ENCODE measurements at regions not wholly inside any gene's neighbourhood (a gene's known extent, or its start where the extent isn't known, plus 50 kb on each side); places are given as distances from the start of the nearest gene placed in this dataset.

DNA sequence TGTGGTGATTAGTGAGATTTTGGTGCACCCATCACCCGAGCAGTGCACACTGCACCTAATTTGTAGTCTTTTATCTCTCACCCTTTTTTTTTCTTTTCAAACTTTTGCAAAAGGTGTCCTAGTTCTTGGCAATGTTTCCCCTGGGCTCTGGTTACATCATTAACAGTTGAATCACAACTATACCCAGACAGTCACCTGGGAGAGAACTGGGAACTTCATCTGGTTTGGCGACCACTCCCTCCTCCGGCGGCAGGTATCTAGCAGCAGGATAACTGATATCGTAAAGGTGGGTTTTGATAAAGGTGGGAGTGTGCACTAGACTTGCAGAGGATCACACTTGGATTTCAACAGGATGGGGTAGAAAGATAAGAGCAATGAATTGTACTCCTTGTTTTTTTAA is 140.5 kb downstream of the CHIC2 start:
- Histone ChIP-seq H3K9me3 (ENCODE audit: control insufficient read depth in 2 of 2, insufficient read depth in 1 of 2, low read depth in 1 of 2, low read length in 1 of 2) (no peaks in the 10 kb centered on the region), H3K4me1 (ENCODE audit: control insufficient read depth in 2 of 2, insufficient read depth in 2 of 2, low read length in 1 of 2) (peaks cover 0 to 24% of the 10 kb centered on the region in 2 donors), H3K27me3 (ENCODE audit: control insufficient read depth in 1 of 2, insufficient read depth in 2 of 2, low read length in 2 of 2) (no peaks in the 10 kb centered on the region), H3K27ac (ENCODE audit: low read depth in 2 of 2, low read length in 1 of 2) (peak overlapping the region in 1 of 2 donors; percentile 24), H3K4me3 (ENCODE audit: low read depth in 1 of 2, low read length in 2 of 2) (no peak overlapping the region), H3K36me3 (ENCODE audit: control insufficient read depth in 2 of 2, insufficient read depth in 2 of 2, low read length in 1 of 2) (no peaks in the 10 kb centered on the region)
- WGBS, 2 donors: 58 to 59% methylated on average over 5 of the region's 5 CpGs

DNA sequence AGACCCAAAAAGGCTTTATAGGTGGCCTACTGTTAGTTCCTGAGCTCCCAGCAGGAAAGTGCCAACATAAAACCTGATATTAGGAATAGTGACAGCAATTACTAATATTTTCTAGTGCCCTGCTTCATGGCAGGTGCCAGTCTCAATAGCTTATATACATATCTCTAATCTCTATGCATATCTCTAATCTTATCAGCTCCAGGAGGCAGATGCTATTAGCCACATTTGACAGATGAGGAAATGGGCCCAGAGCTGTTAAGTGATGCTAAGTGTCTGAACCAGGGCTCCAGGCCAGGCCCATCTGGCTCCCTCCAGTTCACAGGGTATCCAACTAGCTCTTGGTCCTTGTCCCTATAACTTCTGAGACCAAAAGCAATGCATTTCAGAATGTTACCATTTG is 142.5 kb downstream of the CHIC2 start:
- H3K27ac ChIP-seq (ENCODE audit: low read depth in 2 of 2, low read length in 1 of 2): peak overlapping the region; percentile 44 to 80
- H3K27me3 ChIP-seq (ENCODE audit: control insufficient read depth in 1 of 2, insufficient read depth in 2 of 2, low read length in 2 of 2): no peaks in the 10 kb centered on the region
- H3K36me3 ChIP-seq (ENCODE audit: control insufficient read depth in 2 of 2, insufficient read depth in 2 of 2, low read length in 1 of 2): no peaks in the 10 kb centered on the region
- peaks cover 1 to 24% of the 10 kb centered on the region in 2 donors for H3K4me1 ChIP-seq (ENCODE audit: control insufficient read depth in 2 of 2, insufficient read depth in 2 of 2, low read length in 1 of 2)
- H3K4me3 ChIP-seq (ENCODE audit: low read depth in 1 of 2, low read length in 2 of 2): no peak overlapping the region
- no peaks in the 10 kb centered on the region for H3K9me3 ChIP-seq (ENCODE audit: control insufficient read depth in 2 of 2, insufficient read depth in 1 of 2, low read depth in 1 of 2, low read length in 1 of 2)

DNA sequence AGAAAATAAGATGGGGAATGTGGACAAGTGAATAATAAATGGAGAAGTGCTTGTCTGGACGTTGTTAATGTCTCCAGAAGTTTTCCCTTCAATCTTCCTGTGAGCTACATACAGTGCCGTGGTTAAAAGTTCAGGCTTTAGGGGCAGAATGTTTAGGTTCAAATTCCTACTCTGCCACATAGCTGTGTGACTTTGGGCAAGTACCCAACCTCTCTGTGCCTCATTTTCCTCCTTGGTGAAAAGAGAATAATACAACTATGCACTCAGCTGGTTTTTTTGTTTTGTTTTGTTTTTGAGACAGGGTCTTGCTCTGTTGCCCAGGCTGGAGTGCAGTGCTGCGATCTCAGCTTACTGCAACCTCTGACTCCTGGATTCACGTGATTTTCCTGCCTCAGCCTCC is 143.5 kb downstream of the CHIC2 start:
- 84 to 87% methylated on average over 4 of the region's 4 CpGs for WGBS, 2 donors

DNA sequence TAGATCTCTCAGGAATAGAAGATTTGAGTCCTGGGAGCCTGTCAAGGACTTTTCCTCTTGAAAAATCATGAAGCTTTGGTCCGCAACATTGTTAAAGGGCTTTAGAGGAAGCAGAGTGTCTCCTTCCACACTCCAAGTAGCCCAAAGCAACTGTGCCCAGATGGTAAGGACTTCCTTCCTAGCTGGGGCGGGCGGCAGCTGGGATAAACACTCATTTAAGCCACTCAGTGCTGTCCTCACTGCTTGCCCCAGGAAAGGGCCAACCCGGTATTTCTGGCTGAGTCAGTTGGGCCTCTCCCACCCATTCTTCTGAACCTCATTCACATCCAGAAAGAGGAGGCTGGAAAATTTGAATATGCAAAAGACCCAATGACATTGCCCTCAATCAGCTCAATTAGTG is 144.3 kb downstream of the CHIC2 start:
- Histone ChIP-seq H3K4me3 (ENCODE audit: low read depth in 1 of 2, low read length in 2 of 2) (no peak overlapping the region), H3K4me1 (ENCODE audit: control insufficient read depth in 2 of 2, insufficient read depth in 2 of 2, low read length in 1 of 2) (peaks cover 2 to 24% of the 10 kb centered on the region in 2 donors), H3K9me3 (ENCODE audit: control insufficient read depth in 2 of 2, insufficient read depth in 1 of 2, low read depth in 1 of 2, low read length in 1 of 2) (no peaks in the 10 kb centered on the region), H3K27ac (ENCODE audit: low read depth in 2 of 2, low read length in 1 of 2) (peak overlapping the region; percentile 82 to 90), H3K27me3 (ENCODE audit: control insufficient read depth in 1 of 2, insufficient read depth in 2 of 2, low read length in 2 of 2) (no peaks in the 10 kb centered on the region), H3K36me3 (ENCODE audit: control insufficient read depth in 2 of 2, insufficient read depth in 2 of 2, low read length in 1 of 2) (no peaks in the 10 kb centered on the region)
- 36 to 43% methylated on average over 4 of the region's 4 CpGs for WGBS, 2 donors

More for the DNA sequence above, 143.5 kb downstream of the CHIC2 start:
- Histone ChIP-seq H3K4me3 (ENCODE audit: low read depth in 1 of 2, low read length in 2 of 2) (no peak overlapping the region), H3K27ac (ENCODE audit: low read depth in 2 of 2, low read length in 1 of 2) (peak overlapping the region in 1 of 2 donors; percentile 5), H3K9me3 (ENCODE audit: control insufficient read depth in 2 of 2, insufficient read depth in 1 of 2, low read depth in 1 of 2, low read length in 1 of 2) (no peaks in the 10 kb centered on the region), H3K27me3 (ENCODE audit: control insufficient read depth in 1 of 2, insufficient read depth in 2 of 2, low read length in 2 of 2) (no peaks in the 10 kb centered on the region), H3K36me3 (ENCODE audit: control insufficient read depth in 2 of 2, insufficient read depth in 2 of 2, low read length in 1 of 2) (no peaks in the 10 kb centered on the region), H3K4me1 (ENCODE audit: control insufficient read depth in 2 of 2, insufficient read depth in 2 of 2, low read length in 1 of 2) (peaks cover 2 to 24% of the 10 kb centered on the region in 2 donors)

DNA sequence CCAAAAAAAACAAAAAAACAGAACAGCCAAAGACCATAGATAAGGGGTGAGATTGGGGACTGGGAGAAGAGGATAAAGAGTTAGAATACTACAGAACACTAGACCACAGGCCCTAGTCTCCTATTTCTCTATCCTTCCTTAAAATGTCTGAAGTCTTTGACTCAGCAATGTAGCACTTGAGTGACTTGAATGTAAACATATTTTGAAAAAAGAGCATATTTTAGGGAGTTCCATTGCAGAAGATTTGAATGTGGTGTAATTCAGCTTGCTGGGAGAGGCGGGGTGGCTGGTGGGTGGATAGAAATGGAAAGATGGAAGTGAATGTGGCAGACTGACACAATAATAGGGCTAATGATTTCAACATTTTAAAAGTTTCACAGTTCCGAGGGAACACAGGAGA is 144.9 kb downstream of the CHIC2 start:
- Histone ChIP-seq H3K4me3 (ENCODE audit: low read depth in 1 of 2, low read length in 2 of 2) (no peak overlapping the region), H3K27ac (ENCODE audit: low read depth in 2 of 2, low read length in 1 of 2) (peak overlapping the region; percentile 82 to 90), H3K9me3 (ENCODE audit: control insufficient read depth in 2 of 2, insufficient read depth in 1 of 2, low read depth in 1 of 2, low read length in 1 of 2) (no peaks in the 10 kb centered on the region), H3K4me1 (ENCODE audit: control insufficient read depth in 2 of 2, insufficient read depth in 2 of 2, low read length in 1 of 2) (peaks cover 2 to 21% of the 10 kb centered on the region in 2 donors), H3K36me3 (ENCODE audit: control insufficient read depth in 2 of 2, insufficient read depth in 2 of 2, low read length in 1 of 2) (no peaks in the 10 kb centered on the region), H3K27me3 (ENCODE audit: control insufficient read depth in 1 of 2, insufficient read depth in 2 of 2, low read length in 2 of 2) (no peaks in the 10 kb centered on the region)
- WGBS, 2 donors: 61 to 77% methylated on average over 2 of the region's 2 CpGs

DNA sequence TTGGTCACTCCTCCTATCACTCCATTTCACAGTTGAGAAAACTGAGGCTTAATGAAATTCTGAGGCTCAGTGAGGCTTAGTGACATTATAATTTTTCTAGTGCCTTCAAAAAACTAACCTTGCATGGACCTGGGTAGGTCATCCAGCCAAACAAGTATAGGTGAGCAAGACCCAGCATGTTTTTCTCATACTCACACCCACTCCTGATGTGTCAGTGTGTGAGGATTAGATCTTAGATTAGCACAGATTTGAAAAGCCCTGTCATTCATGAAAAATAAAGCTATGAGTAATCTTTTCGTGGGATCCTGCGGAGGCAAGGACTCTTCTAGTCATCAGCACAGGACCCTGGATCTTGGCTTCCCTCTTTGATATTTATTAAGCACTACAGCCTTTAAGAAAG is 146.7 kb downstream of the CHIC2 start:
- Histone ChIP-seq H3K9me3 (ENCODE audit: control insufficient read depth in 2 of 2, insufficient read depth in 1 of 2, low read depth in 1 of 2, low read length in 1 of 2) (no peaks in the 10 kb centered on the region), H3K4me1 (ENCODE audit: control insufficient read depth in 2 of 2, insufficient read depth in 2 of 2, low read length in 1 of 2) (peaks cover 2 to 19% of the 10 kb centered on the region in 2 donors), H3K27ac (ENCODE audit: low read depth in 2 of 2, low read length in 1 of 2) (peak overlapping the region in 1 of 2 donors; percentile 82), H3K4me3 (ENCODE audit: low read depth in 1 of 2, low read length in 2 of 2) (no peak overlapping the region), H3K36me3 (ENCODE audit: control insufficient read depth in 2 of 2, insufficient read depth in 2 of 2, low read length in 1 of 2) (no peaks in the 10 kb centered on the region), H3K27me3 (ENCODE audit: control insufficient read depth in 1 of 2, insufficient read depth in 2 of 2, low read length in 2 of 2) (no peaks in the 10 kb centered on the region)
- WGBS, 2 donors: 21 to 22% methylated on average over 2 of the region's 2 CpGs

DNA sequence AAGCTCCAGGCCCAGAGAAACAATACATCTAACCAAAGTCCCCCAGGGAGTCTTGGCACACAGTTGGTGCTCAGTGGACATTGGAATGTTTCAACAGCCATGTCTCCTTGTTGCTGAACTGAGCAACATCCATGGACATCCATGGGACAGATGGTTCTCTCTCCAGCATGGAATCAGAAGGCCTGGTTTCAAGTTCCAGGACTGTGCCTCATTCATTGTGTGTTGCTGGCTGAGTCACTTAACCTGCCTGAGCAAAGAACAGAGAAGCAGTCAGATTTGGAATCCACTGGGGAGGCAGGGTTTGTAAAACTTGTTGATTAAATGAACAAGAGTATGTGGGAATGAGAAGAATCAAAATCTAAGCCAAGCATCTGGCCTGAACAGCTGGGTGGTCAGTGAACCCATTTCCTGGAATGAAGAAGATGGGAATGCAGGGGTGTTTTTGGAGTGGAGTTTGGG is 147.9 kb downstream of the CHIC2 start:
- H3K27me3 ChIP-seq (ENCODE audit: control insufficient read depth in 1 of 2, insufficient read depth in 2 of 2, low read length in 2 of 2): no peaks in the 10 kb centered on the region
- H3K9me3 ChIP-seq (ENCODE audit: control insufficient read depth in 2 of 2, insufficient read depth in 1 of 2, low read depth in 1 of 2, low read length in 1 of 2): no peaks in the 10 kb centered on the region
- peaks cover 2 to 17% of the 10 kb centered on the region in 2 donors for H3K4me1 ChIP-seq (ENCODE audit: control insufficient read depth in 2 of 2, insufficient read depth in 2 of 2, low read length in 1 of 2)
- peak overlapping the region; percentile 90 to 95 for H3K27ac ChIP-seq (ENCODE audit: low read depth in 2 of 2, low read length in 1 of 2)
- H3K4me3 ChIP-seq (ENCODE audit: low read depth in 1 of 2, low read length in 2 of 2): no peak overlapping the region
- H3K36me3 ChIP-seq (ENCODE audit: control insufficient read depth in 2 of 2, insufficient read depth in 2 of 2, low read length in 1 of 2): no peaks in the 10 kb centered on the region

DNA sequence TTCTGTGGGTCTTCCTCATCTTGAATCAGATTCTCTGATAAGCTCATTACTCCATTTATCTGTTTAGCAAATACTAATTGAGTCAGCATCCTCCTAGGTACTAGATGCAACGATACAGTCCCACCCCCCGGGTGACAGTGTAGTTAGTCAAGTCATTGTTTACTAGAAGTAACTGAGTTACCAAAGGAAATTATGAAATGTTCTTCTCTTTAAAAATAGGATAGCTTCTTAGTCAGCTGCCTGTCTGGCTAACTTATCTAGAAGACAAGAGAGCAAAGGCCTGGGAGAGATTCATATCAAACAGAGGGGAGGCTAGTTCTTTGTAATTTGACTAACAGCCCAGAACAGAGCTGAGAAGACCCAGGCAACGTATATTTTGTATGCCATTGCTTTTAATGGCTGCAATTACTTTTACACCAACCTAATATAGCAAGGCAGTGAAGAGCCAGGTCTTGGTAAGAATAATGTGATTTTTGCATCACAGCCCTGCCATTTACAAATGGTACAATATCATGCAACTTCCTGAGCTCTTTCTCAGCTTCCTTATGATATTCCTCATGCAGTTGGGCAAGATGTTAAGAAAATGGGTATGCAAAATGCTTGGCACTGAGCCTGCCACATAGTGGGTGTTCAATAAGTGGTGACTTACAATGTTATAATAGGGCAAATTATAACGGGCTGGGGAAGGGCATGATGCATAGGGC is 149.9 kb downstream of the CHIC2 start:
- Histone ChIP-seq H3K9me3 (ENCODE audit: control insufficient read depth in 2 of 2, insufficient read depth in 1 of 2, low read depth in 1 of 2, low read length in 1 of 2) (no peaks in the 10 kb centered on the region), H3K36me3 (ENCODE audit: control insufficient read depth in 2 of 2, insufficient read depth in 2 of 2, low read length in 1 of 2) (no peaks in the 10 kb centered on the region), H3K27me3 (ENCODE audit: control insufficient read depth in 1 of 2, insufficient read depth in 2 of 2, low read length in 2 of 2) (no peaks in the 10 kb centered on the region), H3K27ac (ENCODE audit: low read depth in 2 of 2, low read length in 1 of 2) (peak overlapping the region; percentile 68 to 70), H3K4me3 (ENCODE audit: low read depth in 1 of 2, low read length in 2 of 2) (no peak overlapping the region), H3K4me1 (ENCODE audit: control insufficient read depth in 2 of 2, insufficient read depth in 2 of 2, low read length in 1 of 2) (peaks cover 2 to 17% of the 10 kb centered on the region in 2 donors)
- 43 to 52% methylated on average over 4 of the region's 4 CpGs for WGBS, 2 donors

DNA sequence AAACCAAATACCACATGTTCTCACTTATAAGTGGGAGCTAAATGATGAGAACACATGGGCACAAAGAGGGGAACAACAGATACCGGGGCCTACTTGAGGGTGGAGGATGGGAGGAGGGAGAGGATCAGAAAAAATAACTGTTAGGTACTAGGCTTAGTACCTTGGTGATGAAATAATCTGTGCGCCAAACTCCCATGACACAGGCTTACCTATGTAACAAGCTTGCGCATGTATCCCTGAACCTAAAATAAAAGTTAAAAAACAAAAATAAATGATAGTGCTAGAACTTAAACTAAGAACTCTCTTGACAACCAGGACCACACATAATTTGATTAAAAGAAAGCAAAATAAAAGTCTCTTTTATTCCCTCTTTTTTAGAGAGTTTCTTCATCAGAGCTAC is 150.6 kb downstream of the CHIC2 start:
- no peak overlapping the region for H3K4me3 ChIP-seq (ENCODE audit: low read depth in 1 of 2, low read length in 2 of 2)
- no peaks in the 10 kb centered on the region for H3K27me3 ChIP-seq (ENCODE audit: control insufficient read depth in 1 of 2, insufficient read depth in 2 of 2, low read length in 2 of 2)
- 62 to 77% methylated on average over 3 of the region's 3 CpGs for WGBS, 2 donors
- peaks cover 2 to 13% of the 10 kb centered on the region in 2 donors for H3K4me1 ChIP-seq (ENCODE audit: control insufficient read depth in 2 of 2, insufficient read depth in 2 of 2, low read length in 1 of 2)
- H3K36me3 ChIP-seq (ENCODE audit: control insufficient read depth in 2 of 2, insufficient read depth in 2 of 2, low read length in 1 of 2): no peaks in the 10 kb centered on the region
- H3K9me3 ChIP-seq (ENCODE audit: control insufficient read depth in 2 of 2, insufficient read depth in 1 of 2, low read depth in 1 of 2, low read length in 1 of 2): no peaks in the 10 kb centered on the region
- no peak overlapping the region for H3K27ac ChIP-seq (ENCODE audit: low read depth in 2 of 2, low read length in 1 of 2)
